Left cardiac atrium (tissue), 4 donors: ENCODE measurements at regions not wholly inside any gene's neighbourhood (a gene's known extent, or its start where the extent isn't known, plus 50 kb on each side); places are given as distances from the start of the nearest gene placed in this dataset.
A peak's percentile ranks its signal among the peaks of the same experiment; 100 is the strongest.

ENCODE experiments used
- ATAC-seq, 2 donors: fragments of 200-7000 bp; cut with Tn5 transposase; one replicate each; pipeline ENCODE4 v1.9.1; 2020; ENCODE audit warnings: mild to moderate bottlenecking in 2 of 2, moderate library complexity in 2 of 2
- DNase-seq: peaks from one replicate; pipeline ENCODE4 v3.0.0-alpha.2; 2020
- intact Hi-C, 2 donors: fragments of 100-400 bp; cut with DNase I; formaldehyde crosslinking; loops; one replicate each; pipeline versions ENCODE4 v1.14.1 to v1.15.1; 2022 to 2023
- donor health status: DM: no; HTN: yes; CAD: no.
- donor health status: DM: no; HTN: yes; CAD: no; lungs with severe emphysema.
- donor health status: DM: yes; HTN: yes; CAD: no.
- donor health status: Dilated cardiomyopathy.

DNA sequence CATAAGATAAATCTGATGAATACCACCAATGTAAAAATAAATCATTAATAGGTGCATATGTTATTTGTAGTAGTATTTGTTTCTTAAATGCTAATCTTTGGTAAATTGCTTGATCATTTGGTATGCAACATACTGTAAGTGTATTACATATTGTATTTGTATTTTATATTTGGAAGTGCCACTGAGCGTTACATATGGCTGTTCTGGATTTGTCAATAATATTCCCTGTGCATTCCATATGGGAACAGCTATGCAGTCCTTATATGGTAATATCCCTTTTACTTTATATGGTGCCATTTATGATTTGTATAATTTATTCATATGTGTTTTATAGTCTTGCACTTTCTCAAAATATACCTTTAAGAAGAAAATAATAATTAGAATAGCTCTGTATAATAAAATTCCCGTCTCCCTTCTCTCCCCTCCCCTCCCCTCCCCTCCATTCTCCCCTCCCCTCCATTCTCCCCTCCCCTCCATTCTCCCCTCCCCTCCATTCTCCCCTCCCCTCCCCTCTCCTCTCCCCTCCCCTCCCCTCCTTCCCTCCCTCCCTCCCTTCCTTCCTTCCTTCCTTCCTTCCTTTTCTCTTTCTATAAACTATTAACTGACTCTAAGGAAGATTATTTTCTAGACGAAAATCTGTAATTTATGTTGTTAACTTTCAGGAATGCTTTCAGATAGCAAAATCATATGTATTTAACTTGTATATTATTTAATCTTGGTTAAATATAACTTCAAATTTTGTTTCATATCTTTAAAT is 241.4 kb downstream of the CSNK1G3 start:
- intact Hi-C loops, result no loop called here
- DNase-seq (no peak), ATAC-seq (no peak)

- intact Hi-C loops, result no loop called here
- ATAC-seq (peak; percentile 67 to 88), DNase-seq (no peak)
Observed at GRCh38 chr5:123752552-123753179, 240.7 kb downstream of the CSNK1G3 start.

DNA sequence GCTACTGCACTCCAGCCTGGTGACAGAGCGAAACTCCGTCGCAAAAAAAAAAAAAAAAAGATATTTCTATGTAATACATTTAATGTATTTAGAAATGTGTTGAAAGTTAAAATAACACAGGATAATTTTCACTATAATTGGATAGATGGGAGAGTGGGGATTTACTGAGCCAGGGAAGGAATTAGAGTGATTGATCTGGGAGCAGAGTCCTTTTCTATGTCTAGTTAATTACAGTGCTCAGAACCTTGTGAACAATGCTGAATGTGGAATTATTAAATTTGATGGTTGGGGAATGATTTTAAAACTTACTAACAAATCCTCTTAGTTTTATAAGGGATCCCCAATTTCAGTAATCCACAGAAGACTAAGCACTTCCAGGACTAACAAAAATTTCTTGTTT is 239.7 kb downstream of the CSNK1G3 start:
- intact Hi-C loops, result no loop called here
- DNase-seq, result no peak
- ATAC-seq, result no peak

DNA sequence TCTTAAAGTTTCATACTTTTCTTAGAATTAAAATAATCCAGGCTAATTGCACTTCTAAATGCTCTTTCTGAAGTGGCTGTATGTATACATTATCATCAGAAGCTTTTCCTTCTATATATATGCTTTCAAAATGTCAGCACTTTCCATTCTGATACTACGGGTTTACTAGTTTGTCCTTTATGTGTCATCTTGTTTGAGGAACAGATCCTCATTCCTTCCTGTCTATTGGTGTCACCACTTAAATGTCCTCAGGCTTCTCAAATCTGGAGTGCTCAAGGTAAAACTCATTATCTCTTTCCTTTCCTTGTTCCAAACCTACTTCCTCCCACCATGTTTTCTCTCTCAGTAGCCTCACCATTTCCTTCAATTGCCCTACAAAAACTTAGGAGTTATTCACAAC is 236.3 kb downstream of the CSNK1G3 start:
- ATAC-seq, result no peak
- no peak for DNase-seq
- intact Hi-C loops, result no loop called here

GRCh38 chr5:123746683-123747360 is 234.8 kb downstream of the CSNK1G3 start:
- intact Hi-C loops, result no loop called here
- no peak for ATAC-seq
- DNase-seq, result no peak

DNA sequence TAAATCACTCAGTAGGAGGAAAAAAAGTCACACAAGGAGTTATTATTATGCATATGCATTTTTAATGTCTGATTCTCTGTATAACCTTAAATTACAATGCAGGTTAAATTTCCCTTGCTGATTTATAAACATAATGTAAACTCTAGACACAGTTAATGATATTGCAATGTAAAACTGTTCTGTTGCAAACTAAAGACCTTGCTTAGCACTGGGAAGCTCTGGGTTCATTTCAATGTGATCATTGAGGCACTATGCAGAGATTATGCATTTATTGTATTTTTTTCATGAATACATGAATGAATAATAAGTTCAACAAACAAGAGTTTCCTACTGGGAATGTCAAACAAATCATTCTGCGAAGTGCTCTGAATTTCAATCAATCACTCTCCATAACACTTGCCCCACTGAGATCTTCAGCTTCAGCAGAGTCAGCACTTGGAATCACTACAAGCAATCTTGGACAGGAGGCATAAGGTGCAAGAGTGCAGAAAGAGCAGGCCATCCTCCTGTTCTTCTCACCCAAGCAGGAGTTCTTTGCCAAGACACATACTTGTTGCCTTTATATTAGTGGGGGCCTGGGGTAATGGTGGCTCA is 232.1 kb downstream of the CSNK1G3 start:
- DNase-seq (no peak), ATAC-seq (no peak)
- intact Hi-C loops, result no loop called here

DNA sequence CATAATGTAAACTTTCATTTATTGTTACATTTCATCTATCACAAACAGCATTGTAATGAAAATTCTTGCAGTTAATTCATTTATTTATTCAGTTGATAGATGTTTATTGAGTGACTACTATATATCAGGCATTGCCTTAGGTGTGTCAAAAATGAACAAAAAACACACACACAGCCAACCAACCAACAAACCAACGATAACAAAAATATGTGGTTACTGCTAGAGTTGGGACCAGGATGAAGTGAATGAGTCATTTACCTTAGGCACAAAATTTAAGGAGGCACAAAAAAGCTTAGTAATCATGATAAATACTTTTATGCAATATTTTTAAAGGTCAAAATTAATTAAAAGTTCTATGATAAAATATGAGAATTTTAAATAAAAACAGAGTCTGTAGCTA is 223.4 kb downstream of the CSNK1G3 start:
- ATAC-seq (no peak), DNase-seq (no peak)
- intact Hi-C loops, result no loop called here

GRCh38 chr5:123732257-123732656 is 220.3 kb downstream of the CSNK1G3 start:
- intact Hi-C loops, result no loop called here
- ATAC-seq, result no peak
- DNase-seq, result no peak

GRCh38 chr5:123722451-123722850 is 210.5 kb downstream of the CSNK1G3 start:
- intact Hi-C loops, result no loop called here
- DNase-seq (no peak), ATAC-seq (no peak)

- intact Hi-C loops, result no loop called here
- ATAC-seq, result no peak
- no peak for DNase-seq
Observed at GRCh38 chr5:123721675-123722276, 209.8 kb downstream of the CSNK1G3 start.

DNA sequence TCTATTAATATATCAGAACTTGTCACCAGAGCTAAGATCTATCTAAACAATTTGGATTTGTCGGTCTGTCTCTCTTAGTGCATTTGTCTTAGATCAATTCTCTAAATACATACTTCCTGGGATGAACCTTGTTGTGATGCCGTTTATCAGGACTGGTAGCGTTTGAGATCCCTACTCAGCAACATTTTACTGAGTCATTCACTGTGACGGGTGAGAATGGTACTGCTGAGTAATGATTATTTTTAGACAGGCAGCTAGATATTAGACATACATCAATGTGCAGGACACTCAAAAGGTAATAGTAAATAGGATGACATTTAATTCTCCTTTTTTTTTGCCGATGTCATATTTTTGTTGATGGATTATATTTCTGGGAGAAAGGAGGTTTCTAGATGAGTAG is 209.0 kb downstream of the CSNK1G3 start:
- intact Hi-C loops, result no loop called here
- ATAC-seq (peak in 1 of 2 donors; percentile 75), DNase-seq (no peak)

GRCh38 chr5:123720339-123720738 is 208.4 kb downstream of the CSNK1G3 start:
- DNase-seq (no peak), ATAC-seq (no peak)
- intact Hi-C loops, result no loop called here

- intact Hi-C loops, result no loop called here
- no peak for ATAC-seq
Observed at GRCh38 chr5:123719004-123719403, 207.0 kb downstream of the CSNK1G3 start.

GRCh38 chr5:123718238-123718637 is 206.3 kb downstream of the CSNK1G3 start:
- DNase-seq (no peak), ATAC-seq (no peak)
- intact Hi-C loops, result no loop called here

More at GRCh38 chr5:123719004-123719403, 207.0 kb downstream of the CSNK1G3 start:
- no peak for DNase-seq

DNA sequence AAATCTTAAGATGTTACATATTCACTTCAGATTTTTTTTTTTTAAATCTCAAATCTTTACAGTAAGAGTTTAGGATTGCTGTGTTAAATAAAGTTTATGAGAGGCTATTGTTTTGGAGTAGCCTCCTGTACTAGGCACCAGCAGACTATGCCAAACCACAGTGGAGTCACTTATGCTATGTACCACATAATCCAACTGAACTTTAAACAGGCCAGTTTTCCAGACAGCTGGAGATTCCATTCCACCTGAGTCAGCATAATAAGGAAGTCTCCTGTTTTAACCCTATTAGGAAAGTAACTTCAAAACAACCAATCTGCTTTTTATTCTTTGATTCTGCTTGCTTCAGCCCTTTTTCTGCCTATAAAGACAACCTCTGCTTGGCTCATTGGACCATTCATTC is 205.2 kb downstream of the CSNK1G3 start:
- DNase-seq (no peak), ATAC-seq (no peak)
- intact Hi-C loops, result no loop called here

DNA sequence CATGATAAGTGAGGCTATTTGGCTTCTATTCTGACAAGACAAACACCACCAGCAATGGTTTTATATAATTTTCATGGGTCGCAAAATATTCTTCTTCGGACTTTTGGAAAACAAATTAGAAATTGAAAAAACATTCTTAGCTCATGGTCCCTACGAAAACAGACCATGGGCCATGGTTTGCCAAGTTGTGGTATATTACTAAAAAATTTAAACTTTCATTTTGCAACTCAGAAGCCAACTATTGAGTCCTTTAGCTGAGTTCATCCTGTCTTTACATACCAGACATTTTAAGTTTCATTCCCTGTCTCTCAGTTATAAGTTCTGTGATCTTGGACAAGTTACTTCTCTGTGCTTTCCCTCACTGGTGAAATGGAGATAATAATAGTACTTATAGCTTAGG is 198.1 kb downstream of the CSNK1G3 start:
- DNase-seq (no peak), ATAC-seq (no peak)
- intact Hi-C loops, result no loop called here

- no peak for DNase-seq
- intact Hi-C loops, result no loop called here
- peak in 1 of 2 donors; percentile 12 for ATAC-seq
Observed at GRCh38 chr5:123709422-123709821, 197.4 kb downstream of the CSNK1G3 start.

DNA sequence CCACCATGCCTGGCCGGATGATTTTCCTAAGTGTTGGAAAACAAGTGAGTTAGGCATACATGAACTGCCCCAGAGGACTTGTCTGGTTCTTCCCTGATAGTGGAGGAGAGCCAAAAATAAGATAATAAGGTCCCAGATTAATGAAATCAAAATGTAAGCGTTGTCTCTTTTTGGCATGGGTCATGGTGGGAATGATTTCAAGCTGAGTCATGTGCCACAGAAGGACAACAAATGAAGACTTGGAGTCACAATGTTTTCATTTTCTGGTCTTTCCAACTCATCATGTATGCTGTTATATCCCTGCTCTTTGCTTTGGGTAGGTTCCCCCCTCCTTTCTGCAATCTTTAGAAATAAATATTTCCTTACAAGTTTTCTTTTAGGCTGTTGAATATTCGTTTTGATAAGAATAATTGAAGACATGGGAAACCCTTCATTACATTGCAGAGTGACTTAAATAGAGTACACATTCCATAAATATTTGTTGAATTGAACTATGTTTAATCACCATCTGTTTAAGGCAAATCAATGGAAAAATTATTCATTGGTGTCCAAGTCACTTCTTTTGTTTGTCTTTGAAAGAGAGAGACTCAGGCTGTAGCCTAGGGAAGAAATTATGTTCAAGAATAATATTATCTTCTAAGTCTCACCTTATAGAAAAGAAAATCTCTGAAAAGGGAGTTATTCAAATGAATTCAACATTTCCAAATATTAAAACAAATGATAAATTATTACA is 196.3 kb downstream of the CSNK1G3 start:
- DNase-seq, result no peak
- intact Hi-C loops, result no loop called here
- ATAC-seq, result peak in 1 of 2 donors; percentile 87

- ATAC-seq (no peak), DNase-seq (no peak)
- intact Hi-C loops, result no loop called here
Observed at GRCh38 chr5:123706531-123706930, 194.6 kb downstream of the CSNK1G3 start.
